SK-N-SH treated with all-trans-retinoic acid at 6 μM for 48 hours (cell line): ENCODE measurements at regions not wholly inside any gene's neighbourhood (a gene's known extent, or its start where the extent isn't known, plus 50 kb on each side); places are given as distances from the start of the nearest gene placed in this dataset.

Experiments used
- ATAC-seq: fragments of 200-7000 bp; cut with Tn5 transposase; 3 replicates; pipeline ENCODE4 v1.9.1; 2020; ENCODE audit warnings: mild to moderate bottlenecking, moderate library complexity
- ARNTL ChIP-seq: fragments of 450-650 bp; formaldehyde crosslinking; IDR thresholded peaks from 2 replicates; pipeline ENCODE4 v1.5.0; 2020; ENCODE audit warnings: low read depth, mild to moderate bottlenecking, moderate library complexity, borderline replicate concordance
- BACH2 ChIP-seq: fragments of 250-450 bp; sonication (Bioruptor Pico); IDR thresholded peaks from 2 replicates; pipeline ENCODE4 v1.9.0; 2021; ENCODE audit warnings: mild to moderate bottlenecking, borderline replicate concordance
- CSDC2 ChIP-seq: fragments of 250-450 bp; sonication (Bioruptor Pico); IDR thresholded peaks from 2 replicates; pipeline ENCODE4 v1.5.0; 2020; ENCODE audit warnings: mild to moderate bottlenecking, moderate library complexity
- GLIS3 ChIP-seq: fragments of 250-450 bp; sonication (Bioruptor Pico); IDR thresholded peaks from 2 replicates; pipeline ENCODE4 v1.5.0; 2020; ENCODE audit warnings: mild to moderate bottlenecking, moderate library complexity
- ISL1 ChIP-seq: fragments of 250-450 bp; sonication (Bioruptor Pico); IDR thresholded peaks from 2 replicates; pipeline ENCODE4 v2.1.2; 2022; ENCODE audit warnings: mild to moderate bottlenecking, moderate library complexity
- OSR1 ChIP-seq: fragments of 250-450 bp; sonication (Bioruptor Pico); IDR thresholded peaks from 2 replicates; pipeline ENCODE4 v1.8.0; 2022; ENCODE audit warnings: moderate library complexity, mild to moderate bottlenecking, inconsistent platforms
- PPARA ChIP-seq: fragments of 250-450 bp; sonication (Bioruptor Pico); IDR thresholded peaks from 2 replicates; pipeline ENCODE4 v1.5.0; 2020; ENCODE audit warnings: mild to moderate bottlenecking, borderline replicate concordance
- RARB ChIP-seq: fragments of 250-450 bp; sonication (Bioruptor Pico); IDR thresholded peaks from 2 replicates; pipeline ENCODE4 v1.8.0; 2021; ENCODE audit warnings: mild to moderate bottlenecking, moderate library complexity
- SNAI2 ChIP-seq: fragments of 250-450 bp; sonication (Bioruptor Pico); IDR thresholded peaks from 2 replicates; pipeline ENCODE4 v1.5.0; 2020; ENCODE audit warnings: mild to moderate bottlenecking, moderate library complexity
- TCF4 ChIP-seq: fragments of 250-450 bp; sonication (Bioruptor Pico); IDR thresholded peaks from 2 replicates; pipeline ENCODE4 v1.8.0; 2021; ENCODE audit warnings: mild to moderate bottlenecking, moderate library complexity, borderline replicate concordance
- ZC3H10 ChIP-seq: fragments of 250-450 bp; sonication (Bioruptor Pico); IDR thresholded peaks from 2 replicates; pipeline ENCODE4 v1.5.1; 2021; ENCODE audit warnings: mild to moderate bottlenecking, moderate library complexity
- ZFP3 ChIP-seq: fragments of 250-450 bp; sonication (Bioruptor Pico); IDR thresholded peaks from 2 replicates; pipeline ENCODE4 v1.5.0; 2020; ENCODE audit warnings: mild to moderate bottlenecking, moderate library complexity
- ZFP30 ChIP-seq: fragments of 450-650 bp; formaldehyde crosslinking; IDR thresholded peaks from 2 replicates; pipeline ENCODE4 v1.5.0; 2022; ENCODE audit warnings: mild to moderate bottlenecking, moderate library complexity
- ZNF565 ChIP-seq: fragments of 450-650 bp; formaldehyde crosslinking; conservative IDR thresholded peaks from 2 replicates; pipeline ENCODE4 v1.5.0; 2020; ENCODE audit warnings: low read depth, mild to moderate bottlenecking, moderate library complexity
- ZNF70 ChIP-seq: fragments of 450-650 bp; formaldehyde crosslinking; IDR thresholded peaks from 2 replicates; pipeline ENCODE4 v1.5.0; 2020; ENCODE audit warnings: mild to moderate bottlenecking, moderate library complexity
- ZNF8 ChIP-seq: fragments of 450-650 bp; formaldehyde crosslinking; IDR thresholded peaks from 2 replicates; pipeline ENCODE4 v1.5.0; 2020; ENCODE audit warnings: mild to moderate bottlenecking, moderate library complexity
- TF ChIP-seq, protein P1 (sequence below): fragments of 250-450 bp; sonication (Bioruptor Pico); IDR thresholded peaks from 2 replicates; pipeline ENCODE4 v1.5.1; 2021; ENCODE audit warnings: mild to moderate bottlenecking, moderate library complexity
- TF ChIP-seq, protein P2 (sequence below): fragments of 250-450 bp; sonication (Bioruptor Pico); IDR thresholded peaks from 2 replicates; pipeline ENCODE4 v1.8.0; 2021; ENCODE audit warnings: low read depth, mild to moderate bottlenecking, moderate library complexity, borderline replicate concordance
- TF ChIP-seq, protein P3 (sequence below): fragments of 250-450 bp; sonication (Bioruptor Pico); IDR thresholded peaks from 2 replicates; pipeline ENCODE4 v1.8.0; 2020; ENCODE audit warnings: mild to moderate bottlenecking, moderate library complexity, borderline replicate concordance
- TF ChIP-seq, protein P4 (sequence below): fragments of 250-450 bp; sonication (Bioruptor Pico); IDR thresholded peaks from 2 replicates; pipeline ENCODE4 v1.5.1; 2020; ENCODE audit warnings: low read depth, mild to moderate bottlenecking, moderate library complexity
- TF ChIP-seq, protein P5 (sequence below): fragments of 250-450 bp; sonication (Bioruptor Pico); IDR thresholded peaks from 2 replicates; pipeline ENCODE4 v1.5.0; 2020; ENCODE audit warnings: mild to moderate bottlenecking, moderate library complexity

DNA sequence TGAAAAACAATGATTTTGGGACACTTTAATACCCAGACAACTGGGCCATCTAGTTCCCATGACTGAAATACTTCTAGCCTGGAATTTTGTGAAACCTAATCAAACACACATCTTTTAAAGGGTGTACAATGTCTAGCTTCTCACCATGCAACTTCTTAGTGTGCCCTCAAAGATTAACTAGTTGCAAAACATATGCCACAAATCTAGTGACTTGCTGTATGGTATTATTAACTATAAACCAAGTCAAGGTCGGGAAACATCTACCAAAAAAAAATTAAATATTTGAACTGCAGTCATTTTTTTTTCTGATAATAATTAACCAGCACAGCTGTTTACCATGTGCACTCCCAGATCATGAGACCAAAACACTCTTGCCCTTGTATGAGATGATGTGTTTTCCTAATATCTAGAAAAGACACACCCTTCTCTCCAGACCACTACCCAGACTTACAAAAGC is 171.8 kb upstream of the FOXN3 start:
- no peak for ATAC-seq
- TF ChIP-seq, protein P1, sequence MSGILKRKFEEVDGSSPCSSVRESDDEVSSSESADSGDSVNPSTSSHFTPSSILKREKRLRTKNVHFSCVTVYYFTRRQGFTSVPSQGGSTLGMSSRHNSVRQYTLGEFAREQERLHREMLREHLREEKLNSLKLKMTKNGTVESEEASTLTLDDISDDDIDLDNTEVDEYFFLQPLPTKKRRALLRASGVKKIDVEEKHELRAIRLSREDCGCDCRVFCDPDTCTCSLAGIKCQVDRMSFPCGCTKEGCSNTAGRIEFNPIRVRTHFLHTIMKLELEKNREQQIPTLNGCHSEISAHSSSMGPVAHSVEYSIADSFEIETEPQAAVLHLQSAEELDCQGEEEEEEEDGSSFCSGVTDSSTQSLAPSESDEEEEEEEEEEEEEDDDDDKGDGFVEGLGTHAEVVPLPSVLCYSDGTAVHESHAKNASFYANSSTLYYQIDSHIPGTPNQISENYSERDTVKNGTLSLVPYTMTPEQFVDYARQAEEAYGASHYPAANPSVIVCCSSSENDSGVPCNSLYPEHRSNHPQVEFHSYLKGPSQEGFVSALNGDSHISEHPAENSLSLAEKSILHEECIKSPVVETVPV, result no peak
- TF ChIP-seq, protein P2, sequence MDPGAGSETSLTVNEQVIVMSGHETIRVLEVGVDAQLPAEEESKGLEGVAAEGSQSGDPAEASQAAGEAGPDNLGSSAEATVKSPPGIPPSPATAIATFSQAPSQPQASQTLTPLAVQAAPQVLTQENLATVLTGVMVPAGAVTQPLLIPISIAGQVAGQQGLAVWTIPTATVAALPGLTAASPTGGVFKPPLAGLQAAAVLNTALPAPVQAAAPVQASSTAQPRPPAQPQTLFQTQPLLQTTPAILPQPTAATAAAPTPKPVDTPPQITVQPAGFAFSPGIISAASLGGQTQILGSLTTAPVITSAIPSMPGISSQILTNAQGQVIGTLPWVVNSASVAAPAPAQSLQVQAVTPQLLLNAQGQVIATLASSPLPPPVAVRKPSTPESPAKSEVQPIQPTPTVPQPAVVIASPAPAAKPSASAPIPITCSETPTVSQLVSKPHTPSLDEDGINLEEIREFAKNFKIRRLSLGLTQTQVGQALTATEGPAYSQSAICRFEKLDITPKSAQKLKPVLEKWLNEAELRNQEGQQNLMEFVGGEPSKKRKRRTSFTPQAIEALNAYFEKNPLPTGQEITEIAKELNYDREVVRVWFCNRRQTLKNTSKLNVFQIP (CRISPR knock-in tag), result no peak
- TF ChIP-seq ZFP3 (CRISPR knock-in tag), result no peak
- TF ChIP-seq, protein P3, sequence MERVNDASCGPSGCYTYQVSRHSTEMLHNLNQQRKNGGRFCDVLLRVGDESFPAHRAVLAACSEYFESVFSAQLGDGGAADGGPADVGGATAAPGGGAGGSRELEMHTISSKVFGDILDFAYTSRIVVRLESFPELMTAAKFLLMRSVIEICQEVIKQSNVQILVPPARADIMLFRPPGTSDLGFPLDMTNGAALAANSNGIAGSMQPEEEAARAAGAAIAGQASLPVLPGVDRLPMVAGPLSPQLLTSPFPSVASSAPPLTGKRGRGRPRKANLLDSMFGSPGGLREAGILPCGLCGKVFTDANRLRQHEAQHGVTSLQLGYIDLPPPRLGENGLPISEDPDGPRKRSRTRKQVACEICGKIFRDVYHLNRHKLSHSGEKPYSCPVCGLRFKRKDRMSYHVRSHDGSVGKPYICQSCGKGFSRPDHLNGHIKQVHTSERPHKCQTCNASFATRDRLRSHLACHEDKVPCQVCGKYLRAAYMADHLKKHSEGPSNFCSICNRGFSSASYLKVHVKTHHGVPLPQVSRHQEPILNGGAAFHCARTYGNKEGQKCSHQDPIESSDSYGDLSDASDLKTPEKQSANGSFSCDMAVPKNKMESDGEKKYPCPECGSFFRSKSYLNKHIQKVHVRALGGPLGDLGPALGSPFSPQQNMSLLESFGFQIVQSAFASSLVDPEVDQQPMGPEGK (CRISPR knock-in tag), result no peak
- no peak for TF ChIP-seq PPARA (CRISPR knock-in tag)
- TF ChIP-seq, protein P4, sequence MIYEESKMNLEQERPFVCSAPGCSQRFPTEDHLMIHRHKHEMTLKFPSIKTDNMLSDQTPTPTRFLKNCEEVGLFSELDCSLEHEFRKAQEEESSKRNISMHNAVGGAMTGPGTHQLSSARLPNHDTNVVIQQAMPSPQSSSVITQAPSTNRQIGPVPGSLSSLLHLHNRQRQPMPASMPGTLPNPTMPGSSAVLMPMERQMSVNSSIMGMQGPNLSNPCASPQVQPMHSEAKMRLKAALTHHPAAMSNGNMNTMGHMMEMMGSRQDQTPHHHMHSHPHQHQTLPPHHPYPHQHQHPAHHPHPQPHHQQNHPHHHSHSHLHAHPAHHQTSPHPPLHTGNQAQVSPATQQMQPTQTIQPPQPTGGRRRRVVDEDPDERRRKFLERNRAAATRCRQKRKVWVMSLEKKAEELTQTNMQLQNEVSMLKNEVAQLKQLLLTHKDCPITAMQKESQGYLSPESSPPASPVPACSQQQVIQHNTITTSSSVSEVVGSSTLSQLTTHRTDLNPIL (CRISPR knock-in tag), result no peak
- TF ChIP-seq, protein P5, sequence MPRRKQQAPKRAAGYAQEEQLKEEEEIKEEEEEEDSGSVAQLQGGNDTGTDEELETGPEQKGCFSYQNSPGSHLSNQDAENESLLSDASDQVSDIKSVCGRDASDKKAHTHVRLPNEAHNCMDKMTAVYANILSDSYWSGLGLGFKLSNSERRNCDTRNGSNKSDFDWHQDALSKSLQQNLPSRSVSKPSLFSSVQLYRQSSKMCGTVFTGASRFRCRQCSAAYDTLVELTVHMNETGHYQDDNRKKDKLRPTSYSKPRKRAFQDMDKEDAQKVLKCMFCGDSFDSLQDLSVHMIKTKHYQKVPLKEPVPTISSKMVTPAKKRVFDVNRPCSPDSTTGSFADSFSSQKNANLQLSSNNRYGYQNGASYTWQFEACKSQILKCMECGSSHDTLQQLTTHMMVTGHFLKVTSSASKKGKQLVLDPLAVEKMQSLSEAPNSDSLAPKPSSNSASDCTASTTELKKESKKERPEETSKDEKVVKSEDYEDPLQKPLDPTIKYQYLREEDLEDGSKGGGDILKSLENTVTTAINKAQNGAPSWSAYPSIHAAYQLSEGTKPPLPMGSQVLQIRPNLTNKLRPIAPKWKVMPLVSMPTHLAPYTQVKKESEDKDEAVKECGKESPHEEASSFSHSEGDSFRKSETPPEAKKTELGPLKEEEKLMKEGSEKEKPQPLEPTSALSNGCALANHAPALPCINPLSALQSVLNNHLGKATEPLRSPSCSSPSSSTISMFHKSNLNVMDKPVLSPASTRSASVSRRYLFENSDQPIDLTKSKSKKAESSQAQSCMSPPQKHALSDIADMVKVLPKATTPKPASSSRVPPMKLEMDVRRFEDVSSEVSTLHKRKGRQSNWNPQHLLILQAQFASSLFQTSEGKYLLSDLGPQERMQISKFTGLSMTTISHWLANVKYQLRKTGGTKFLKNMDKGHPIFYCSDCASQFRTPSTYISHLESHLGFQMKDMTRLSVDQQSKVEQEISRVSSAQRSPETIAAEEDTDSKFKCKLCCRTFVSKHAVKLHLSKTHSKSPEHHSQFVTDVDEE (CRISPR knock-in tag), result no peak
- no peak for TF ChIP-seq ZFP30 (CRISPR knock-in tag)
- TF ChIP-seq GLIS3 (CRISPR knock-in tag), result no peak
- no peak for TF ChIP-seq ZNF70
- TF ChIP-seq OSR1 (CRISPR knock-in tag), result no peak
- TF ChIP-seq SNAI2 (CRISPR knock-in tag), result no peak
- TF ChIP-seq ISL1 (CRISPR knock-in tag), result no peak
- no peak for TF ChIP-seq ZNF8 (CRISPR knock-in tag)
- no peak for TF ChIP-seq TCF4 (CRISPR knock-in tag)
- no peak for TF ChIP-seq CSDC2 (CRISPR knock-in tag)
- TF ChIP-seq ARNTL (CRISPR knock-in tag), result no peak

DNA sequence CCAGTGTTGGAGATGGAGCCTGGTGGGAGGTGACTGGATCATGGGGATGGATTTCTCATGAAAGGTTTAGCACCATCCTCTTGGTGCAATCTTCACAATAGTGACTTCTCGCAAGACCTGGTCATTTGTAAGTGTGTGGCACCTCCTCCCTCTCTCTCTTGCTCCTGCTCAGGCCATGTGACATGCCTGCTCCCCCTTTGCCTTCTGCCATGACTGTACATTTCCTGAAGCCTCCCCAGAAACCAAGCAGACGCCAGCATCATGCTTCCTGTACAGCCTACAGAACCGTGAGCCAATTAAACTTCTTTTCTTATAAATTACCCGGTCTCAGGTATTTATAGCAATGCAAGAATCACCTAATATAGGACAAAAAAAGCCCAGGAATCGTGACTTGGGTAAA is 171.0 kb upstream of the FOXN3 start:
- TF ChIP-seq, protein P3 (CRISPR knock-in tag), result no peak
- no peak for TF ChIP-seq ZC3H10 (CRISPR knock-in tag)
- no peak for TF ChIP-seq ISL1 (CRISPR knock-in tag)
- no peak for TF ChIP-seq ZNF565 (CRISPR knock-in tag)
- TF ChIP-seq ARNTL (CRISPR knock-in tag), result no peak
- TF ChIP-seq ZNF70, result no peak
- no peak for TF ChIP-seq BACH2 (CRISPR knock-in tag)
- no peak for TF ChIP-seq RARB (CRISPR knock-in tag)
- ATAC-seq, result no peak
